ENCODE measurements at regions not wholly inside any gene's neighbourhood (a gene's known extent, or its start where the extent isn't known, plus 50 kb on each side); places are given as distances from the start of the nearest gene placed in this dataset.

DNA sequence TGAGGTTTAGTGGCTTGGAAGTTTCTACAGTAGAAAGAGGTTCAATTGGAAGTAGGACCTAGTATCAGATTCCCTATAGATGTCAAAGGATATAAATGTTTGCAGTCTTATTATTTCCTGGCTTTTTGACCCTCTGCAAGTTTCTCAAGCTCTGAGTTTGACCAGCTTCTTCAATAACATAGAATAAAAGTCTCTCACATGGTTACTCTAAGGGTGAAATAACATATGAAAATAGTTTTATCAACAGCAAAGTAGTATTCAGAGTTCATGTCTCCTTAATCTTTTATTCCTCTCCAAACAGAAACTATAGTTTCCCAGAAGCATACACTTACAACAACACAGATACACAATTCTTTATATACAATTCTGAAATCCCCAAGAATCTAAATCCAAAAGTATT lies 132.9 kb upstream of the RND3 start:
- ATAC-seq, result no peak
- no peaks in the 10 kb centered on the region for H3K9me3 Mint-ChIP-seq
- H3K27me3 Mint-ChIP-seq, result no peaks in the 10 kb centered on the region
- H3K36me3 Mint-ChIP-seq, result no peaks in the 10 kb centered on the region
- no peak overlapping the region for H3K4me3 Mint-ChIP-seq
- no peak overlapping the region for H3K27ac Mint-ChIP-seq
- H3K4me1 Mint-ChIP-seq, result no peaks in the 10 kb centered on the region

DNA sequence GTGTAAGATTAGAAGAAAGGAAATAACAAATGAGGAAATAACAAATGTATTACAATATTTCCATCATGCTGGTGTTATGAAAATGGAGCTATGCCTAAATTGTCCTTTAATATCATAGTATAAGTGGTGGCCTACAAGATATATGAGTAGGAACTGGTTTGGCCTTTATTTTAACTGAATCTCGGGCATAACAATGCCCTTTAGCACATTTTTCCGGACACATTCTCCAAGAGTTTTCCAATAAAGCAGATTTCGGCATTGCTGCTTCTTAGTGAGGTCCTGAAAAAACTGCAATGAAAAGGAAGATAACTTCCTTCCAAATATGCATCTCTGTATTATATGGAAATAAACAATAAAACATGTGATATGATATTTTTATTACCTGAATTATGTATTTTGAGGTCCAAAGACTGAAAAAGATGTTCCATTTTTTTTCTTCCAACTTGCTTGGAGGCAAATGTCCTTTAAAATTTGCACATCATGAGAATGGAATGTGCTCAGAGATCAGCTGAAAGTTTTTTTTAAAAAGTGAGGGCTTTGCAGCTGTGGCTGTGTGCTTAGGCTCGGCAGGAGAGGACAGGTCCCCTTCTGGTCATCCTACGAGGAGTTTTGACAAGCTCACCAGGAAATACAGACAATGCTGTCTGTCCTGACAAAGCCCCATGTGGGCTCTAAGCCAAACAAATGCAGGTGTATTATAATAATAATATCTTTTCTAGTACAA lies 132.3 kb upstream of the RND3 start:
- H3K27me3 Mint-ChIP-seq, result no peaks in the 10 kb centered on the region
- H3K9me3 Mint-ChIP-seq, result no peaks in the 10 kb centered on the region
- no peak overlapping the region for H3K27ac Mint-ChIP-seq
- ATAC-seq, result no peak
- no peak overlapping the region for H3K4me3 Mint-ChIP-seq
- no peaks in the 10 kb centered on the region for H3K36me3 Mint-ChIP-seq
- H3K4me1 Mint-ChIP-seq, result no peaks in the 10 kb centered on the region

DNA sequence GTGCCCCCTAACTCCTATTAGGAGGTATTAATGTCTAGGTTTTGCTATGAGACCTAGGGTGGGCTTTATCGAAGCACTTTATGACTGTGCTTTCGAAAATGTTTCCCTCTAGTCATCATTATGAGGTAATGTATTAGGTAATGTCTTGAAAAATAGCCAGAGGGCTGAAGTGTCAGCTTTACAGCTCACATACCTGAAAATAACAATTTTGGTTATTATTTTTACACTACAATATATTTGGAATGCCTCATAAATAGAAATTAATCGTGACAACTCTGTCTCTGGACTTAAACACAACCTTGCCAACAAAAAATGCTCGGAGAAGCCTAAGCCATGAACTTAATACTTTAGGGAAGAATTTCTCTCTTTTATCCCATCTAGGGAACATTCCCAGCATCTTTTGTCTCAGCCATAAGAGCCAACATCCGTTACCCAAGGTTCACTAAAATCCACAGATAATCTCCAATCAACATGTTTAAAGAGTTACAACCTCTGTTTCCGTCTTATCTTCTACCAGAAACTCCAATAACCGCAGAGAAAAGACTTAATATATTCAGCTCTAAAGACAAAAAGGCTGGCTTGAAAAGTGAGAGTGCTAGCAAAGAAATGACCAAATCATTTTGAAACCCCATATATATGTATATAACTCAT lies 130.9 kb upstream of the RND3 start:
- no peaks in the 10 kb centered on the region for H3K27me3 Mint-ChIP-seq
- no peak for ATAC-seq
- no peak overlapping the region for H3K27ac Mint-ChIP-seq
- H3K4me1 Mint-ChIP-seq, result no peaks in the 10 kb centered on the region
- H3K4me3 Mint-ChIP-seq, result no peak overlapping the region
- no peaks in the 10 kb centered on the region for H3K36me3 Mint-ChIP-seq
- no peaks in the 10 kb centered on the region for H3K9me3 Mint-ChIP-seq

DNA sequence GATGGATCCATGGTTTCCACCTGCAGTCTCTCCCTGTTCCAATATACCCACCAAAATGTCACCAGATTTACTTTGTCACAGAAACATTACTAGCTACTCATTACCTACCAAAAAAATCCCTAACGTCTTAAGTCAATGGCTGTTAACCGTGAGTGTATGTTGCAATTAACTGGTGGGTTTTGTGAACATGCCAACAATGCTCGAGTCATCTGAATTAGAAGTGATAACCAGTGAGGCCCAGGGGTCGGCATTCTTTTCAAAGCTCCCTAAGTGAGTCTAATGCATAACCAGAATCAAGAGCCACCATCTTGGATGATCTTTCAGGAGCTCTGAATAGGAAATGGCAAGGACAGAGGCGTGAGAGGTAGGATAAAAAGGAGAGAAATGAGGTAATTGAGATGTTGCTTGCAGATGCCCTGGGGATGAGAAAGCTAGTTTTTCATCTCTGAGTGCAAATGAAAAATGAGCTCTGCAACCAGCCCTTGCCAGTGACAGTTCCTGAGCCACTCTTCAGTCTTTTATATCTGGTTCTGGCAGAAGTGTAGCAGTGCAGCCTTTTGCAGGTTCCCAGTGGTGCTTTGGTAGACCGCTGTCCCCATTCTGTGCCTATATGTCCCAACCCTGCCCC lies 130.0 kb upstream of the RND3 start:
- no peaks in the 10 kb centered on the region for H3K27me3 Mint-ChIP-seq
- H3K27ac Mint-ChIP-seq, result no peak overlapping the region

DNA sequence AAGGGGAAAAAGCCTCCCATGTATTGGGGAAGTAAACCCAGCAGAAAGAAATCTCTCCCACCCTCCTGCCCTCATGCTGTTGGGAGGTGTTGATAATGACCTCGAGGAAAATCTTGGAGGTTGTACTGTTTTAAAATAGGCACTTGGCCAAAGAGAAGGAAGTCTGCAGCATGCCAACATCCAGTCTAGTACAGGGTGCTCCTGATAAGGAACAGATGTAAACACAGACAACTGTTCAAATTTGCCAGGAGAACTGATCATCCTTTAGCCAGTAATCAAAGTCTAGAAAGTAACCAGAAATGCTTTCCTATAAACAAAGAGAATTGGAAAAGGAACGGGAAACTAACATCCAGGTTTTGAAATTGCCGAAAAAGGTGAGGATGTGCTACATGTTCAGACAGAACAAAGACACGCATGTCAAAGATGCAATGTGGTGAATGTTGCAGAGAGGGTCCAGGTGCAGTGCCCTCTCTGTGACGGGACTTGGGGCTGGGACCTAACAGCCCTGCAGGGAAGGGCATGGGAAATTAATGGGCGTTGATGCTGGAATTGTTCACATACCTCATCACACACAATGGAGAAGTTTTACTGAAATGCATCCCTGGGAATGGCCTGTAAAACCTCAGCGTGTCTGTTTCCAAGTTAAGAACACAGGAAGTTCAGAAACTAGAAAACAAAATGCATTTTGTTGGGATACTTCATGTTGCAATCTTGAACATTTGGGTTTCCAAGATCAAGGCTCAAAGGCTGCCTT lies 125.7 kb upstream of the RND3 start:
- no peak overlapping the region for H3K27ac Mint-ChIP-seq
- no peak for ATAC-seq
- no peaks in the 10 kb centered on the region for H3K36me3 Mint-ChIP-seq
- H3K9me3 Mint-ChIP-seq, result no peaks in the 10 kb centered on the region
- H3K4me3 Mint-ChIP-seq, result no peak overlapping the region
- H3K4me1 Mint-ChIP-seq, result no peaks in the 10 kb centered on the region
- no peaks in the 10 kb centered on the region for H3K27me3 Mint-ChIP-seq

More for the DNA sequence above, 130.0 kb upstream of the RND3 start:
- Mint-ChIP-seq H3K9me3 (no peaks in the 10 kb centered on the region), H3K36me3 (no peaks in the 10 kb centered on the region), H3K4me3 (no peak overlapping the region), H3K4me1 (no peaks in the 10 kb centered on the region)
- ATAC-seq, result no peak

DNA sequence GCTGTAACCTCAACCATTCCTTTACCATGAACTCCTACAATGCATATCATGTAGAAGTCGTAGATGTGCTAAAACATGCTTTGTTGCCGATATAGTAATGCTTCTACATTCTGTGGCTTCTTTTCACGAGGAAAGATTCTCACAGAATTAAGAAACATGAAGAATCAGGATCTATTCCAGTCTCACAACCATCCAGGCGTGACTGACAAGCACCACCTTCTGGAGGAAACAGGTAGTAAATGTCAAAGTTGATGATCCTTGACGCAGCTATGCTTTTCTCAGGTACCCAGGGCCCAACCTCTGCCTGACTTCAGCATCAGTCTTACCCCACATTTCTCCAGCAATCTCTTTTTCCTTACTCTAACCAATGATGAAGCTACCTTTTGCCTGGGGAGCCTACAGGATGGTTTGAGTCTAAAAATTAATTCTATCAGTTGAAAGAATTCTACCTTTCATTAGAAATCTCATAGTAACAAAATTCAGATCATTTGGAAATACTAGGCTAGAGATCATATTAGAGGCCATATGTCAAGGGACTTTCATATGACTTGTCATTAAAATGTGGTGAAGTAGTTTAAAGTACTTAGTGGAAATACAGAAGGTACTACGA lies 123.3 kb upstream of the RND3 start:
- no peak for ATAC-seq
- Mint-ChIP-seq H3K27me3 (no peaks in the 10 kb centered on the region), H3K4me1 (no peaks in the 10 kb centered on the region), H3K27ac (no peak overlapping the region), H3K9me3 (no peaks in the 10 kb centered on the region), H3K4me3 (no peak overlapping the region), H3K36me3 (no peaks in the 10 kb centered on the region)

DNA sequence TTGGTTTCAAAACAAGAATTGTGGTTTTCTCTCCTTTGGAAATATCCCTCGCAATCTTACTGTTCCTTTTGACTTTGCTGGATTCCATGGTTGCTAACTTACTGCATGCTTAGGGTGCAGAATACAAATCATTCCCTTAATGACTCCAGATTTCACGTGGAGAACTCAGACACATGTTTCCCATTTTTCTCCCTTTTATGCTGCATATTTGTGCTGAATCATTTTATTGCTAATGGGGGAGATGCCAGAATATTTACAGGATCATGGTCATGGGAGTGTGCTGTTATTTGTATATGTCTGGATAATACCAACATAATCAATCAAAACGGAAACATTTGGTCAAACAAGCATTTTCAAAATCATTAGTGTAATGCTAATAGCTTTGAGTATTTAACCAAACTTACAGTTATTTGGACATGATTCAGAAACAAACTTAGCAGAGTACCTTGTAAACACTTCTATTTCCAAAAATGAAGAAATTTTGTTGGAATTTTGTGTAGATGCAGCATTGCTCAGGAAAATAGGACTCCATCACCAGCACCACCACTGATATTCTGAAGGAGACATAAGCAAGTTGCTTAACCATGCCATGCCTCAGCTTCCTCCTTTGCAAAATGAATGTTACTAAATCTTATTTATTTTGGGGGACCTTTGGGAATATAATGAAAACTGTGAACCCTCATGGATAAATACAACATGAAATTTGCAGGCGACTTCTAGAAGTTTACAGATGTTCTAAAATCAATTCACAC lies 122.5 kb upstream of the RND3 start:
- Mint-ChIP-seq H3K4me3 (no peak overlapping the region), H3K9me3 (no peaks in the 10 kb centered on the region), H3K36me3 (no peaks in the 10 kb centered on the region), H3K4me1 (no peaks in the 10 kb centered on the region), H3K27ac (no peak overlapping the region), H3K27me3 (no peaks in the 10 kb centered on the region)
- ATAC-seq, result no peak

DNA sequence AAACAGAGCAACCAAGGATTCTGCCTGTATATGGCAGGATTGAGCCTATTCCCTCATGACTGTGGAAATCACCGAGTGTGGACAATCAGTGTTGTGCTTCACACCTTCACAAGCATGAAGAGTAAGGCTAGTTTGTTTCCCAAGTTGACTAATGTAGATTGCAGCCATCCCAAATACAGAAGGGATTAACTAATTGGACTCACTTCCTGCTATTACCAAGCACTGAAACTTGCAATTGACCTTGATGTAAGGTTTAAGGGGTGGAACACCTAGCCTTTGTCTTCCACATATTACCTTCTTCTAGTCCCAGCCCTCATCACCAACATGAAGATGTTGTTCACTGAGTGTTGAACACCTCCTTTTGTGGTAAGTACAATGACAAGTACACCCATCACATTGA lies 120.9 kb upstream of the RND3 start:
- ATAC-seq, result no peak
- Mint-ChIP-seq H3K36me3 (no peaks in the 10 kb centered on the region), H3K27ac (no peak overlapping the region)

DNA sequence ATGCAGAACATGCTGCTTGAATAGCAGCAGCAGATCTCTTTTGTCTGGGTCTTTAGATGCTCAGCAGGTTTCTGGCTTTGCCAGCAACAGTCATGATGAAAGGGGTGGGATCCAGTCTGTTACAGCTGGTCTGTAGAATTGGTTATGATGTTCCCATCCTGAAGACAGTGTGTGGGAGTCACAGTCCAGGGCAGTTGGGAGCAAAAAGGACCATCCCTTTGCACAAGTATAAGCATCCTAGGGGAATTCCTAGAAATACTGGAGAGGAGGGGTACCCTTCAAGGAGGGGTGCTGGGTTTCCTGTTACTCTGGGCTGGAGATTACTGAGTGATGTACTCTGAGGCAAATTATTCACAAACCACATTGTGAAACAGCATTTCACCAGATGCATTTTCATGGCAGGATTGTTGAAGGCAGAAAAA lies 119.9 kb upstream of the RND3 start:
- H3K4me1 Mint-ChIP-seq, result no peaks in the 10 kb centered on the region
- peak; percentile 24 for ATAC-seq
- H3K36me3 Mint-ChIP-seq, result no peaks in the 10 kb centered on the region
- H3K27me3 Mint-ChIP-seq, result no peaks in the 10 kb centered on the region
- H3K4me3 Mint-ChIP-seq, result no peak overlapping the region
- H3K27ac Mint-ChIP-seq, result no peak overlapping the region
- H3K9me3 Mint-ChIP-seq, result no peaks in the 10 kb centered on the region

More for the DNA sequence above, 120.9 kb upstream of the RND3 start:
- Mint-ChIP-seq H3K27me3 (no peaks in the 10 kb centered on the region), H3K9me3 (no peaks in the 10 kb centered on the region), H3K4me1 (no peaks in the 10 kb centered on the region), H3K4me3 (no peak overlapping the region)

DNA sequence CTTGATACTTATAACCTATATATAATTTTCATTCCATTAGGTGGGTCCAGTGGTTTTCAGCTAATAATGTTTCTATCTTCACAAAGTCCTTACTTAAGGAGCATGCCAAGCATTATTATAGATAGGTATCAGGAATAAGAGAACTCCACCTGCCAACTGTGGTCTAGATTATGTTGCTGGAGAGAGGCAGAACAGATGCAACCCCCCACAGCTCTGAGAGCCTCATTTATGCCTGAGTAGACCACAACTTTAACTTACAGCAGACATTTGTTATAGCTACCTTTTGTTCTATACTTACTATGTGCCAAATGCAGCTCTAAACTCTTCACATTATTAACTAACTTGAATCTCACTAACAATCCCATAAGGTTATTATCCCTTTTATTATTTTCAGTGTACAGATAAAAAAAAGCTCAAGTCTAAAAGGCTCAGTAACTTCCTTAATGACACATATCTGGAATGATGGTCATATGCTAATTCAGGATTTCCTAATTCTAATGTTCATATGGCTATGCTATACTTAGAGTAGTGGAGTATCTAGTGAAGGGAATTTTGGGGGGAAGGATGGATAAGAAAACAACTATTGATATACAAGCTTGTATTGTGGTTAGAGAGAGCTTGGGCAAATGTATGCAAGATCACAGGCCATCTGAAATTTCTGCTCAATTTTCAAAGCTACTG lies 119.1 kb upstream of the RND3 start:
- no peak overlapping the region for H3K4me3 Mint-ChIP-seq
- no peaks in the 10 kb centered on the region for H3K36me3 Mint-ChIP-seq
- no peaks in the 10 kb centered on the region for H3K27me3 Mint-ChIP-seq
- no peak for ATAC-seq
- H3K9me3 Mint-ChIP-seq, result no peaks in the 10 kb centered on the region
- H3K27ac Mint-ChIP-seq, result no peak overlapping the region
- no peaks in the 10 kb centered on the region for H3K4me1 Mint-ChIP-seq

DNA sequence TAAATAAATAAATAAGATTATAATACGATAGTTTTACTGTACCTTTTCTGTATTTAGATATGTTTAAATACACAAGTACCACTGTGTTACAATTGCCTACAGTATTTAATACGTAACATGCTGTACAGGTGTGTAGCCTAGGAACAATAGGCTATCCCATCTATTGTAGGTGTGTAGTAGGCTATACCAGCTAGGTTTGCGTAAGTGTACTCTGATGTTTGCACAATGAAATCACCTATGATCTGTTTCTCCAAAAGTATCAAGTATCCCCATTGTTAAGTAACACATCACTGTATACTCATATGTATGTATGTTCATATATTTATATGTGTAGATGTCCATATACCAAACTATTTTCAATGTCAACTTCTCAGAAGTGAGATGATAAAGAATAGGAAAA lies 118.2 kb upstream of the RND3 start:
- Mint-ChIP-seq H3K4me1 (no peaks in the 10 kb centered on the region), H3K9me3 (no peaks in the 10 kb centered on the region), H3K36me3 (no peaks in the 10 kb centered on the region), H3K27ac (no peak overlapping the region), H3K4me3 (no peak overlapping the region), H3K27me3 (no peaks in the 10 kb centered on the region)
- ATAC-seq, result no peak

DNA sequence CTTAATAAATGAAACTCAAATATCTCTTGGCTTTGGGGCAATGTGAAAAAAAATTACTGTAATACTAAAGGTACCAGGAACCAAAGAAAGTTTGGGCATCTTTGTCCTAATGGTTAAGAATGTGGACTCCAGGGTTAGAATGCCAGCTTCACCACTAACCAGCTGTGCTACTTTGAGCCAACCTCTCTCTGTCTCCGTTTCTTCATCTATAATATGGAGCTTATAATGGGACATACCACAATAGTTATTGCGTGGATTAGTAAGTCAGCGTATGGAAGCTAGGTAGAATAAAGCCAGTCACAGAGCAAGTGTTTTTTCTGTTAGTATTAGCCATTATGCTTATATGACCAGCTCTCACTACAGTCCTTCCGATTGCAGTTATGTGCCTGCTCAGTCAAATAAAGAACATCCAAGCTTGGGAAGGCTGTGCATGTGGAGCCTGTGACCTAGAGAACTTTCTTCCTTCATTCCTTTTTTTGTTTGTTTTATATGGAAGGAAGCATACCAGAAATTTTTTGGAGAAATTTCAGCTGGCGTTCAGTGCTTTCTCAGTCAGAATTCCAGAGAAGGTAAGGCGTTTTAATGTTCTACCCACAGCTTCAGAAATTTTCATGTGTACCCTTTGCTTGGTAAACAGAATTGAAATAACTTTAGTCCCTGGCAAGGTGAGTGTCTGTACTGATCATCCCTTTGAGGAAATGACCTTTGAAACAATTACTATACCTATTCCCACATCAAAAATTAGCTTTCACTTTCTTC lies 114.0 kb upstream of the RND3 start:
- ATAC-seq, result no peak
- Mint-ChIP-seq H3K27ac (no peak overlapping the region), H3K27me3 (no peaks in the 10 kb centered on the region), H3K4me3 (no peak overlapping the region), H3K36me3 (no peaks in the 10 kb centered on the region), H3K9me3 (no peaks in the 10 kb centered on the region), H3K4me1 (no peaks in the 10 kb centered on the region)

DNA sequence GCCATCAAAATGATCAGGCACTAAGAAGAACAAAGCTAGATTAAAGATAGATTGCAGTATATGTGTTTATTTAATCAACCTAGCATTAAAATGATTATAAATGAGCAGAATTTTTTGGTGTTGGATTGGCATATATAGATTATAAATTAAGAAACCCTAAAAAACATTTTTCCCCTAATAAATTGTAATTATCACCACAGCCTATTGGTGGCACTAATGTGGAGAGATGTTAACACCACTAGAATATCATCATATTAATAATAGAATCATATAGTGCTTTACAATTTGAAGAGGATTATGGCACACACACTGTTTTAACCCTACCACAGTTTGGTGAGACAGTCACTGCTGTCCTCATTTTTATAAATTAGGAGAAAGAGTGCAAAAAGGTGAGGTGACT lies 112.4 kb upstream of the RND3 start:
- H3K4me3 Mint-ChIP-seq, result no peak overlapping the region
- no peaks in the 10 kb centered on the region for H3K4me1 Mint-ChIP-seq
- ATAC-seq, result no peak
- no peaks in the 10 kb centered on the region for H3K27me3 Mint-ChIP-seq
- H3K9me3 Mint-ChIP-seq, result no peaks in the 10 kb centered on the region
- no peak overlapping the region for H3K27ac Mint-ChIP-seq
- H3K36me3 Mint-ChIP-seq, result no peaks in the 10 kb centered on the region

DNA sequence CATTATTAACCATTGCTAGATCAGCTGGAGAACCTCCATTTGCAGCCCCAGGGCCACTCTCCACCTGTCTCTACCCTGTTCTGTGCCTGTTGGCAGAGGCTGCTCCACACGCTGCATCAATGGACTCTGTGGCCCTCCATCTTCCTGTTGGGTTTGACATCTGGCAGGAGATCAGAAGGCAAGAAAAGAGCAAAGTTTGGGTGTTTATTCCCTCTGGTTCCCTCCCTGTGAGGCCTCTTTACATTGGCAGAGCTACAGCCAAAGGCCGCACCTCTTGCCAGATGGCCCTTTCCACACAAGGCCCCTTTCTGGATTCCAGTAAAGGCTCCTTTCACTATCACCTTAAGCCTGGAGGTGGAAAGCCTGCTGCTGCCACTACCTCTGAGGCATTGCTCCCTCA lies 110.9 kb upstream of the RND3 start:
- H3K27me3 Mint-ChIP-seq, result no peaks in the 10 kb centered on the region
- no peaks in the 10 kb centered on the region for H3K4me1 Mint-ChIP-seq
- H3K27ac Mint-ChIP-seq, result no peak overlapping the region
- H3K4me3 Mint-ChIP-seq, result no peak overlapping the region
- H3K9me3 Mint-ChIP-seq, result no peaks in the 10 kb centered on the region
- no peaks in the 10 kb centered on the region for H3K36me3 Mint-ChIP-seq
- no peak for ATAC-seq

Measured in stimulated activated memory B cell treated with anti-CD40 and anti-IgM and Interleukin-4, amounts not matched to agents 10 μg/mL and 1 μg/mL and 100 μg/mL, for 72 hours (primary cell).